ENCODE measurements at regions not wholly inside any gene's neighbourhood (a gene's known extent, or its start where the extent isn't known, plus 50 kb on each side); places are given as distances from the start of the nearest gene placed in this dataset.

GRCh38 chr12:3336606-3337311 lies 154.2 kb upstream of the PRMT8 start:
- TF ChIP-seq CTCF (IDR thresholded peaks at IDR 0.05) (no peak), ZNF263 (CRISPR knock-in tag; IDR thresholded peaks at IDR 0.05; ENCODE audit: low read depth) (no peak), HMGXB4 (CRISPR knock-in tag; IDR thresholded peaks at IDR 0.05) (no peak), ZNF121 (CRISPR knock-in tag; IDR thresholded peaks at IDR 0.05) (no peak), CBFB (CRISPR knock-in tag; IDR thresholded peaks at IDR 0.05; ENCODE audit: low read depth) (no peak), IRF2 (CRISPR knock-in tag; IDR thresholded peaks at IDR 0.05; ENCODE audit: borderline replicate concordance, low read depth) (no peak), CREM (CRISPR knock-in tag; IDR thresholded peaks at IDR 0.05) (no peak), FOXP4 (CRISPR knock-in tag; IDR thresholded peaks at IDR 0.05) (no peak), ATF2 (CRISPR knock-in tag; IDR thresholded peaks at IDR 0.05; ENCODE audit: borderline replicate concordance, low read depth) (no peak), SP1 (CRISPR knock-in tag; conservative IDR thresholded peaks at IDR 0.05) (no peak), SMAD3 (CRISPR knock-in tag; IDR thresholded peaks at IDR 0.05; ENCODE audit: borderline replicate concordance) (no peak), NR3C1 (CRISPR knock-in tag; conservative IDR thresholded peaks at IDR 0.05; ENCODE audit: low read depth) (no peak), ZBTB21 (CRISPR knock-in tag; IDR thresholded peaks at IDR 0.05; ENCODE audit: borderline replicate concordance) (no peak)

All from WTC11 (cell line).